Astrocyte (in vitro differentiated cells and primary cell): ENCODE measurements at regions not wholly inside any gene's neighbourhood (a gene's known extent, or its start where the extent isn't known, plus 50 kb on each side); places are given as distances from the start of the nearest gene placed in this dataset.

Experiments
- DNase-seq: peaks from one replicate; pipeline ENCODE4 v3.0.0-alpha.2; 2010; ENCODE audit warnings: low read depth
- FAIRE-seq: peaks from 2 replicates; lab custom pipeline; 2011; peaks lifted over from hg19 to GRCh38; lab: Jason Lieb, UNC
- H2AFZ ChIP-seq: 2 replicates; pipeline ENCODE4 v1.6.0; 2012; ENCODE audit warnings: low read depth, low read length, inconsistent platforms
- H3K27ac ChIP-seq: 2 replicates; pipeline ENCODE4 v1.5.1; 2011; ENCODE audit warnings: low read depth, low read length, inconsistent platforms
- H3K27me3 ChIP-seq: 2 replicates; pipeline ENCODE4 v1.6.0; 2011; ENCODE audit warnings: low read length, inconsistent platforms; ENCODE audit not compliant: insufficient read depth
- H3K36me3 ChIP-seq: 2 replicates; pipeline ENCODE4 v1.5.1; 2011; ENCODE audit warnings: low read length, inconsistent platforms; ENCODE audit not compliant: insufficient read depth
- H3K4me1 ChIP-seq: 2 replicates; pipeline ENCODE4 v1.5.1; 2011; ENCODE audit warnings: low read length, inconsistent platforms; ENCODE audit not compliant: insufficient read depth
- H3K4me2 ChIP-seq: 2 replicates; pipeline ENCODE4 v1.6.0; 2012; ENCODE audit warnings: low read length, inconsistent platforms
- H3K4me3 ChIP-seq: 2 replicates; pipeline ENCODE4 v1.5.1; 2011; ENCODE audit warnings: low read depth, mild to moderate bottlenecking, low read length, inconsistent platforms; ENCODE audit not compliant: insufficient read depth
- H3K79me2 ChIP-seq: 2 replicates; pipeline ENCODE4 v1.6.0; 2012; ENCODE audit warnings: mild to moderate bottlenecking, low read length, inconsistent platforms; ENCODE audit not compliant: insufficient read depth
- H3K9ac ChIP-seq: 2 replicates; pipeline ENCODE4 v1.6.0; 2012; ENCODE audit warnings: mild to moderate bottlenecking, low read length, inconsistent platforms
- H3K9me3 ChIP-seq: 2 replicates; pipeline ENCODE4 v1.5.1; 2012; ENCODE audit warnings: low read depth, mild to moderate bottlenecking, low read length, inconsistent platforms; ENCODE audit not compliant: insufficient read depth
- H4K20me1 ChIP-seq: 2 replicates; pipeline ENCODE4 v1.6.0; 2012; ENCODE audit warnings: low read length, inconsistent platforms; ENCODE audit not compliant: insufficient read depth
- H3K27ac Mint-ChIP-seq: one replicate; pipeline ENCODE4 v1.8.0; 2021; ENCODE audit warnings: mild to moderate bottlenecking, mixed read lengths; ENCODE audit not compliant: unreplicated experiment
- H3K27me3 Mint-ChIP-seq: one replicate; pipeline ENCODE4 v1.8.0; 2021; ENCODE audit warnings: low read depth, mixed read lengths; ENCODE audit not compliant: unreplicated experiment
- H3K36me3 Mint-ChIP-seq: one replicate; pipeline ENCODE4 v1.8.0; 2021; ENCODE audit warnings: low read depth, mixed read lengths; ENCODE audit not compliant: unreplicated experiment
- H3K4me1 Mint-ChIP-seq: one replicate; pipeline ENCODE4 v1.8.0; 2021; ENCODE audit warnings: low read depth, mixed read lengths; ENCODE audit not compliant: unreplicated experiment
- H3K4me3 Mint-ChIP-seq: one replicate; pipeline ENCODE4 v1.8.0; 2021; ENCODE audit warnings: mild to moderate bottlenecking, moderate library complexity, mixed read lengths; ENCODE audit not compliant: unreplicated experiment
- H3K9me3 Mint-ChIP-seq: one replicate; pipeline ENCODE4 v1.8.0; 2021; ENCODE audit warnings: mild to moderate bottlenecking, mixed read lengths; ENCODE audit not compliant: unreplicated experiment
- CTCF ChIP-seq: IDR thresholded peaks from 2 replicates; pipeline ENCODE4 v1.5.1; 2011; ENCODE audit warnings: low read depth, mild to moderate bottlenecking, inconsistent platforms, low read length, moderate library complexity; ENCODE audit not compliant: insufficient read depth
- EZH2 ChIP-seq: IDR thresholded peaks from 2 replicates; pipeline ENCODE4 v1.6.1; 2012; ENCODE audit warnings: mild to moderate bottlenecking, low read length, inconsistent platforms; ENCODE audit not compliant: insufficient read depth

GRCh38 chr5:125289606-125290005 lies 543.2 kb upstream of the ZNF608 start:
- H3K36me3 ChIP-seq, result no peaks in the 10 kb centered on the region
- no peak overlapping the region for H3K4me3 ChIP-seq
- H3K9me3 Mint-ChIP-seq, result no peaks in the 10 kb centered on the region
- H2AFZ ChIP-seq, result no peak overlapping the region
- H3K4me2 ChIP-seq, result no peak overlapping the region
- FAIRE-seq (no peak), DNase-seq (no peak)
- no peaks in the 10 kb centered on the region for H3K4me1 Mint-ChIP-seq
- H3K9ac ChIP-seq, result no peak overlapping the region
- TF ChIP-seq CTCF (no peak), EZH2 (no peak)
- no peaks in the 10 kb centered on the region for H3K79me2 ChIP-seq
- no peaks in the 10 kb centered on the region for H3K9me3 ChIP-seq
- H4K20me1 ChIP-seq, result no peaks in the 10 kb centered on the region
- no peak overlapping the region for H3K27ac ChIP-seq
- no peak overlapping the region for H3K4me3 Mint-ChIP-seq
- H3K36me3 Mint-ChIP-seq, result no peaks in the 10 kb centered on the region
- no peak overlapping the region for H3K27ac Mint-ChIP-seq
- H3K27me3 ChIP-seq, result no peaks in the 10 kb centered on the region
- no peaks in the 10 kb centered on the region for H3K4me1 ChIP-seq
- peaks cover 2% of the 10 kb centered on the region for H3K27me3 Mint-ChIP-seq

- no peak for FAIRE-seq
- H3K9me3 Mint-ChIP-seq, result no peaks in the 10 kb centered on the region
- TF ChIP-seq EZH2 (no peak), CTCF (no peak)
Observed at GRCh38 chr5:125290935-125291334, 544.5 kb upstream of the ZNF608 start.

GRCh38 chr5:125291447-125291846 lies 545.0 kb upstream of the ZNF608 start:
- no peak overlapping the region for H2AFZ ChIP-seq
- peaks cover 4% of the 10 kb centered on the region for H3K4me1 Mint-ChIP-seq
- H3K4me2 ChIP-seq, result no peak overlapping the region
- peaks cover 2% of the 10 kb centered on the region for H3K27me3 Mint-ChIP-seq
- no peak overlapping the region for H3K27ac Mint-ChIP-seq
- DNase-seq (no peak), FAIRE-seq (no peak)
- H3K4me3 Mint-ChIP-seq, result no peak overlapping the region
- H3K4me3 ChIP-seq, result no peak overlapping the region
- no peaks in the 10 kb centered on the region for H3K79me2 ChIP-seq
- no peaks in the 10 kb centered on the region for H3K9me3 ChIP-seq
- H3K9me3 Mint-ChIP-seq, result no peaks in the 10 kb centered on the region
- no peak overlapping the region for H3K9ac ChIP-seq
- H3K4me1 ChIP-seq, result peaks cover 8% of the 10 kb centered on the region
- H3K36me3 ChIP-seq, result no peaks in the 10 kb centered on the region
- no peaks in the 10 kb centered on the region for H3K36me3 Mint-ChIP-seq
- TF ChIP-seq EZH2 (no peak), CTCF (no peak)
- no peaks in the 10 kb centered on the region for H4K20me1 ChIP-seq
- H3K27ac ChIP-seq, result no peak overlapping the region
- H3K27me3 ChIP-seq, result no peaks in the 10 kb centered on the region

More at GRCh38 chr5:125290935-125291334, 544.5 kb upstream of the ZNF608 start:
- Histone ChIP-seq H3K79me2 (no peaks in the 10 kb centered on the region), H3K4me3 (no peak overlapping the region), H3K9me3 (no peaks in the 10 kb centered on the region), H3K4me2 (no peak overlapping the region), H3K9ac (no peak overlapping the region), H3K27me3 (no peaks in the 10 kb centered on the region), H2AFZ (no peak overlapping the region), H3K27ac (no peak overlapping the region), H3K4me1 (peaks cover 7% of the 10 kb centered on the region), H4K20me1 (no peaks in the 10 kb centered on the region), H3K36me3 (no peaks in the 10 kb centered on the region)
- H3K27ac Mint-ChIP-seq, result no peak overlapping the region
- H3K4me3 Mint-ChIP-seq, result no peak overlapping the region
- H3K4me1 Mint-ChIP-seq, result peaks cover 4% of the 10 kb centered on the region
- DNase-seq, result no peak
- no peaks in the 10 kb centered on the region for H3K36me3 Mint-ChIP-seq
- H3K27me3 Mint-ChIP-seq, result peaks cover 2% of the 10 kb centered on the region
